Activated effector memory CD4-positive, alpha-beta T cell treated with Interleukin-2 at 50 U/mL for 16 hours (primary cell): ENCODE measurements at regions not wholly inside any gene's neighbourhood (a gene's known extent, or its start where the extent isn't known, plus 50 kb on each side); places are given as distances from the start of the nearest gene placed in this dataset.
"Not testable (repeated sequence)": the region's sequence is repeated elsewhere in the genome, so short reads cannot be mapped to it uniquely, and the experiment has no call there.

Experiments used
- DNase-seq: peaks from one replicate; pipeline ENCODE4 v3.0.0-alpha.2; 2020

DNA sequence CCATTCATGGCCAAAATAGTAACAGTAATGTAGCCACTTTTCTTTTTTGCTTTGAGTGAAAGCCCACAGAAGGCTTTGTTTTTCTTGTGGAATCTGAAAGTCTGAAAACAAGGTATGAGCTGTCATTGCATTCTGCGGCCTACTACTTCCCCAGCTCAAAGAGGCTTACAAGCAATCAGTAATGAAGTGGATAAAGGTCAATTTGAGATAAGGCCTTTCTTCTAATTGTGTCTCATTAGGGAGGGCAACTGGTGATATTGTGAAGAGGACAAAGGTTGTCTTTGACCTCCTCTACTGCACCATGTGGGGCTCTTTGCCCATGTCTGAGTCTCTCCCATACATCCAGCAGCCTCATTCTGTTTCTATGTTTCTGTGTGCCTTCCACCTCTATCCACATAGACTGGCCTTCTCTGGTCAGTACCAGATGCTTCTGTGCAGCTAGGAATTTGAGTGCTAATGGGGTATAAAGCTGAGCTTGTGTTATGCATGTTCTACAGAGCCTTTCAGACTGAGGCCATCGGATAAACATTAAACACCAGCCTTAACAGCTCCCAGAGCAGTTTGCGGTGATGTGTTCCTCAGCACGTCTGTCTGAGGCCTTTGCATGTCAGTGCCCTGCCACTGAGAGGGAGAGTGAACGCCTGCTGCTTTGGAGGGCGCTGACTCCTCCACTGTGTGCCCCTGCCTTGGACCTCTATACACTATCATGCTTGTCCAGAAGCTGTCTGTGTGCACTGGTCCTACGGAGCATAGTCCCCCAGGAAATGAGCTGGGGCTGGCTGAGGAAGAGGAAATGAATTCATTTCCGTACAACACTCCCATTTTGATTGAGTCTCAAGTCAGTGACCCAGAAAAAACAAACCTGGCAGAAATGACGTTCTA is 80.2 kb downstream of the SH2D1A start:
- DNase-seq = no peak

DNA sequence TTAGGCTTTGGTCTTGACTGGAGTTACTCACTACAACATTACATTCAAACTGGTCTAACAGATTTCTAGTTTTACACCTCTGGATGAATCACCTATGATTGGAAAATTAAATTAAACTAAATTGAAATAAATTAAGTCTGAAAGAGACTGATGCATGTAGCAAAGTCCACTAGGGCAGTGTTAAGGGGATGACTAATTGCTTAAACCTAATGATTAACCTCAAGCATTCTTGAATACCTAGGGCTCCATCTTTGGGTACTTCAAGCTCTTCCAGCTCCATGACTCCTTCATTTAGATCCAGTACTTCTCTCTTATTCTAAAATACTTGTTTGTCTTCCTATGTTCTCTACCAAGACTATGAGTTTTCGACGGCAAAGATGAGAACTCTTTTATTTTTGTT is 86.8 kb downstream of the SH2D1A start:
- DNase-seq = no peak

DNA sequence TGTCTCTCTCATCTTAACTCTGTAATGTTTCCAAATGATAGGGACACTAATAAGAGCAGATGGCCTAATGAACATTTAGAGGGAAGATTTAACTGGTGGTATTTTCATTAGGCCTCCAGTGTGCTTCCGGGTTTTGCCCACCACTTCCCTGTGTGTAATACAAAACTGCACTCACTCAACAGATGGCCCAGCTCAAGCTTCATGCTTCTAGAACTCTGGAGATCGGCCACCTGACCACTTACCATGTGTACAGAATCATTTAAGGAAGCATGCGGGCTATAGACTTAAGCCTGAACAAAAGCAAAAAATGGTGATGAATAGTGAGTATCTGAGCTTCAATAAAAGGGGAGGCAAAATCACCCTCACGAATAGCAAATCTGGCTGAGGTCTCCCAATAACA is 89.3 kb downstream of the SH2D1A start:
- no peak for DNase-seq

DNA sequence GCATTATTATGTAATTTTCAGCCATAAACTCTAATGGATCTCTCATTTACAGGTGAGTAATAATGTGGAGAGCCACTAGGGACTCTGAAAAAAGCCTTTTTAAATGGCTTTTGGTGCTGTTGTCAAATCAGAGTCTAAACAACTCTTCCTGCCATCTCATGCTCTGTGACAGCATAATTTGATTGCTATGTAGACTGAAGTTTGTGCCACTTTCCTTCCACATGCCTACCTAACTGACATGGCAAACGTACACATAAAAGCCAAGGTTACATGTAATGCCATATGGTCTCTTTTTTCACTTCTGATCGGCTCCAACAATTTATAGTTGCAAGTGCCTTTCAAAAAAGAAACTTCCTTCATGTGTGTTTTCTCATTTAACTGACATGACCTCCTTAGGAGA is 94.3 kb downstream of the SH2D1A start:
- no peak for DNase-seq

DNA sequence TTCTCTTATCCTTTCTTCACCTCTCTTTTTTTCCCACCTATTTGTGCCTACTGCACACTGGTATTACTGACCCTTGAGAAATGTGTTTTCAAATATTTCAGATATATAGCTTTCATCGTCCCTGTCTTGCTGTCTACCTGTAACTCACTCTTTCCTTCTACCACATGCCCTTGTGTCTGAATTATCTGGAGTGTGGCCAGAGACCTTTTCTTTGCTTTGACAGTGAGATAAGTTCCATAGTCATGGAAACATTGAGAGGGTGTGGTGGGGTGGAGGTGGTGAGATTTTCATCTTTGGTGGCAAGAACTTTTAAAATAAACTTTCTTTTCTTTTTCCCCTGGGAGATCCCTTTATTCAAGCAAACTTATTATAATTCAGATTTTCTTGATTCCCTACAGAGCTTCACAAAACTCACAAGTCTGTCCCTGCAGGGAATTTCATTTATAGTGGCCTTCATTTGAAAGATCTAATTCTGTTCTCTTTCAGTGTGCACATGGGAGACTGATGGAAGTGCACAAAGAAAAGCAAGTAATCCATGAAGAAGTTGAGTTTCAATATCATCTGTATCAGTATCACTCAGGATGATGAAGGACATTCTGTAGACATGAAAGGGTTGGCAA is 95.7 kb downstream of the SH2D1A start:
- DNase-seq = no peak

DNA sequence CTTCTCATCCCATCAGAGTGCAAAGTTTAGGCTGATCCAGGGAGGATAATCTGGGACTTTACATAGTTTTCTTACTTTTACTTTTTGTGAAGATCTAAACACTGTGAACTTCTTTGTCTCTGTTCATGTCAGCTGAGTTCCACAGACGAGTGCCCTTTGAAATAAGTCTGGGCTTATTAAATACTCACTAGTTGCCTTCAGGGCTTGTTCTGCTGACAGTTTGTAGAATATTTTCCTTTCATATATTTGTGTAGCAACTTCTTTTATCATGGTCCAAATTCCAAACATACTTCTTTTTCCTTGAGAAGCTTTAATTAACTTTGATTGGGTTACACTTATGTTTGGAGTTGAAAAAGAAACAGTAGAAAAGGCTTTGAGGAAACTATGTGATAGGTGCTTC is 109.6 kb downstream of the SH2D1A start:
- no peak for DNase-seq

DNA sequence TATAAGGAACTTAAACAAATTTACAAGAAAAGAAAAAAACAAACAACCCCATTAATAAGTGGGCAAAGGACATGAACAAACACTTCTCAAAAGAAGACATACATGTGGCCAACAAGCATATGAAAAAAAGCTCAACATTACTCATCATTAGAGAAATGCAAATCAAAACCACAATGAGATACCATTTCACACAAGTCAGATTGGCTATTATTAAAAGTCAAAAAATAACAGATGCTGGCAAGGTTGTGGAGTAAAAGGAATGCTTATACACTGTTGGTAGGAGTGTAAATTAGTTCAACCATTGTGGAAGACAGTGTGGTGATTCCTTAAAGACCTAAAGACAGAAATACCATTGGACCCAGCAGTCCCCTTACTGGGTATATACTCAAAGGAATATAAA is 113.5 kb downstream of the SH2D1A start:
- not testable (repeated sequence) for DNase-seq

DNA sequence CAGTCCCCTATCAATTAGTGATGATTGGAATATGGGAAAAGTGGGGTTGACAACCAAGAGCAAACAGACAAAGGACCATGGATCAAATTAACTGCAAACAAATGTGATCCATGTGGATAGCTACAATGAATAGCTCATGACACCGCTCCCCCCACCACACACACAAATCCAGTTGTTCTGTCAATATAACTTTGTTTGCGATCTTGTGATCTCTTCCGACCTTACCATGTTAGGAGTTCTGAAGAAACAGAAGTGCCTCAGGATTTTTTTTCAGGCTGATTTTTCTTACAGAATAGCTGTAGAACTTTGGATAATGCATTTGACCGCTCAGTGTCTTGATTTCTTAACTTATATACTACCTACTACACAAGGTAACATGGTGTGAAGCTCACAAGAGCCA is 116.6 kb downstream of the SH2D1A start:
- no peak for DNase-seq

DNA sequence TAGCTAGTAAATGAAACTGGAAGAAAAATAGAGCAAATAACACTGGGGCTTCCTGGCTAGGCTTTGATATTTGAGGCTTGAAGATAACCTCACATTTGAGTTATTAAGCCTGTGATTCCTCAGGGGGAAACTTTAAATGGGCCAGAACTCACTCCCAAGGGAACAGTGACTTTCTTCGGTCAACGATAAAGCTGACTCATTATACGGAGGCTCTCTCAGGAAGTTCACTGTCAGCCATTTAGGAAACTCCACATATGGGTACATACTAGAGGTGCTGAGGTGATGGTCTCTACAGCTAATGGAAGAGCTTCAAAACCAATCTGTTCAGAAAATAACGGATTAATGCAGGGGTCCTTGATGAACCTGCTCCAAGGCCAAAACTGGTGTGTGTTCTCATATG is 120.8 kb downstream of the SH2D1A start:
- no peak for DNase-seq

DNA sequence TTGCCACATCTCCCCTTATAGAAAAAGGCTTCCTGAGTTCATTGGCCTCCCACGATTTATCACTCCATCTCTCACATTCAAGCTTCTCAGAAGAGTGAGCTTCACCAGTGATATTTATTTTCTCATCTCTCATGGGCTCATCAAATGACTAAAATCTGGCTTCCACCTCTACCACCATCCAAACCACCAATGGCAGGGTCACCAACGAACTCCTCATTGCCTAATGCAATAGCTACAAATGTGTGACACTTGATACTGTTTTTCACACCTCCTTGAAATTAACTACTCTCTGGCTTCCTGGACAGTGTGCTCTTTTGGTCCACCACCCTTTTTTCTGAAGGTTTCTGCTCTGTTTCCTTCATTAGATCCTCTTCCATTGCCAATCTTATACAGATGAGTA is 129.0 kb downstream of the SH2D1A start:
- DNase-seq = no peak

DNA sequence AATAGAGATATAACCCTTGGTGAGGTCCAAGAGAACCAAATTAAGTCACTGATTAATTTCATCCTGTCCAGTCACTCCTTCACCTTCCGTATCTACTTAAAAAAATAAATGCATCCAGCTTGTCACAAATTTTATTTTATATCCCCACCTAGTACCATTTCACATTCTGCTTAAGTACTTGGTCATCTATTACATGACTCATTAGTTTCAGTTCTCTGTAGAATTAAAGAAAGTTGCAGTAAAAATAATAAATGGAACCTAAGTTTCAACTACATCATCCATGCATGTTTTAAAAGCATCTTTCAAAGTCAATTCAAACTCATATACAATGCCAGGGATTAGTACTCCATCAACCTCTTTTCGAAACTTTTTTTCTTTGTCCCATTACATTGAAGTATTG is 130.2 kb downstream of the SH2D1A start:
- DNase-seq = no peak

DNA sequence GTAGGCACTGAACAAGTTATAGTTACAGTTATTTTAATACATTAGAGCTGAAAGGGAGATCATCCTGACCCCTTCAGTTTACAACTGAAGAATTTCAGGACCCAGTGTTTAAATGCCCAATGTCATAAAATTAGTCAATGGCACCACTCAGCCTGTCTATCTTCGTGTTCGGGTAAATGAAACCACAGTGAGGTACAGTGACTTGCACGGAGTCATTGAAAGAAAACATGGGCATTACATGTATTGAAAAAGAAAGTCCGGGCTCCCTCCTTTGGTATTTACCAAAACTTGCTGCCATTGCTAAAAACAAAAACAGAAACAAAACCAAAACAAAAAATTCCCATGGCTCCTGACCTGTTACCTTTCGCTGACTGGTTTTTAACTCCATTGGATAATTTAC is 131.7 kb downstream of the SH2D1A start:
- DNase-seq = no peak

DNA sequence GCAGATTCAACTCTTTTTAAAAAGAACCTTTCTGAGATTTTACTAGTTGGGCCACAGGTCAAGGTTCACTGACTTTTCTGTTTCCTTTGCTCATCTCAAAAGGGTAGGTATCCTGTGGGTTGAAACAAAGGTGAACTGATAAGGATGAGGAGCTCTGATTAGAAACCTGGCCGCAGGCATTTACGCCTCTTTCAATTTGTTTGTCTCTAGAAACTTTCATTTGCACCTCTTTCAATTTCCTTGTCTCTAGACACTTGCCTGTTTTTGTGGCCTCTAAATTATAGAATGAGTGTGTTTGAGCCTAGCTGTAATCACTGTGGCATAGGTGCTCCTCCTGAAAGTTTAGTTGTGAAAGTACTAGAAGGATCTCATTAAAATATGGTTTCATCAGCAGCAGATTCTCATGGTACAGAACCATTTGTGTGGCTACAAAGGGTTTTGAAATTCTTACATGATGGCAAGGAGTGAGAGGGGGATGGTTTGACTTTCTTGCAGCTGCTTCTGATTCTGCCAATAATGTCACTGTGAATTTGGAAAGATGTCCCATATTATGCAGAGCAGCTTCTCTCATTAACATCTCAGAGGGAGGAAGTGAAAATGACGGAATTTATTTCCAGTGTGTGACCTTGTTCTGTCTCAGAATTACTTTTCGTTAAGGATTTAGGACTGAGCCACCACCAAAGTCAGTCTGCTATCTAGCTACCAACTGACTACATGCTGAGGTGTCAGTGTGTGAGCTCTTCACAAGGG is 142.2 kb downstream of the SH2D1A start:
- DNase-seq = no peak

DNA sequence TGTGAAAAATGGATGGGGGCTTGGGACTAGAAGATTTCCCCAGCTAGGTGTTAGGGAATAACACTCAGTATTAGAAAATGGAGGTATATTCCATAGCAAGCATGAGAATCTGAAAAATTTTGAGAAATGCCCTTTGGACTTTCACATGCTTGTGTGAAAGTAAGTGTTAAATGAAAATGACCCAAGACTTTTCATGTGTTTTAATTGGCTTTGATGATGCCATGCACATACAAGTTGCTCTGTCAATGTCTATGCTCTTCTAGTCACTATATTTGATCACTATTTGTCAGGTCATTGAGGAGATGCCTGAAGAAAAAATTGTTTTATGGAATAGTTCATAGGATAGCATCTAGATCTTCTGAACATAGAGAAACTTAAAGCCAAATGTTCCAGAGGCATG is 147.6 kb downstream of the SH2D1A start:
- DNase-seq = no peak

DNA sequence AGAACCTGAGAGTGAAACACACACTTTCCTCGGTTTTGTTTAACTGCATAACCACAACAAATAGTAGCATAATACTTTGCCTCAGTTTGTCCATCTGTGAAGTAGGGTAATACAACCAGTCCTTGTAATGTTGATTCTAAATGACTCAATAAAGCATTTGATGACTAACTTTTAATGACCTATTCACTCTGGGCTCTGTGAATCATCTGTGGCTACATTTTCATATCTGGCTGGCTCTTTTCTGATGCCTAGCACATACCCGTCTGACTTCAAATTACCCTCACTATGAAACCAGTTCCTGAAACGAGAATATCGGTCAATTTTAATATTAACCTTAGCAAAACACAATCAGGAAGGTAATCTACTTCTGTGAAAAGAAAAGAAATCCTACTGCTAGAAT is 151.0 kb downstream of the SH2D1A start:
- no peak for DNase-seq

DNA sequence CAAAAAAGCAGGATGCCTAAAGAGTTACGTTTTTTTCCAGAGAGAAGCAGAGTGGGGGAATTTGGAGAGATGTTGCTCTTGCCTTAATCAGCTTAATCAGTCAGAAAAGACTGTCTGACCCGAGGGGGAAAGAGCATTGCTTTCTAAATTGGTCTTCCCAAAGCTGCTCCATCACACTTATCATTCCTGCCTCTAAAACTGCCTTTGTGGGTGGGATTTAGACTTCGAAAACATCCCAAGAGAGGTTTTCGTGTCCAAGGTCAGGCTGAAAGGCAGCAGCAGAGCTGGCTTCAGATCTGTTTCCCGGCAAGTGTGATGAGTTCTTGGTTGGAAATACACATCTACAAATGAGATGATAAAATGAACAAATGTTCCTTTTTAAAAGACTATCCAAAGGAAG is 155.2 kb downstream of the SH2D1A start:
- no peak for DNase-seq

DNA sequence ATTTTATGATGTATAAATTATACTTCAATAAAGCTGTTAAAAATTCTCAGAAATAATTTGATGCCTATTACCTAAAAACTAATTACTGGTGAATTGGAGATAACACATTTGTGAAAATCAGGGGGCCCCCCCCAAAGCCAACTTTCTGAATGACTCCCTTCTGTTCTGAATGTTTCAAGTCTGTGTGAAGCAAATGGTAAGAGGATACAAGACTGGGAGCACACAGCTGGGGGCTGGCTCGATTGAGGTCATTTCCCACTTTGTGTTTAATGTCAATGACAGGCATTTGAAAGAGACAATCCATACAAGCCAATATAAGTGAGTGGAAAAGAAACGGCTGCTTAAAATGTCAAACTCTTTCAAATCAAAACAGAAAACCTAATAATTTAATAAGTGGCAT is 155.8 kb downstream of the SH2D1A start:
- no peak for DNase-seq

DNA sequence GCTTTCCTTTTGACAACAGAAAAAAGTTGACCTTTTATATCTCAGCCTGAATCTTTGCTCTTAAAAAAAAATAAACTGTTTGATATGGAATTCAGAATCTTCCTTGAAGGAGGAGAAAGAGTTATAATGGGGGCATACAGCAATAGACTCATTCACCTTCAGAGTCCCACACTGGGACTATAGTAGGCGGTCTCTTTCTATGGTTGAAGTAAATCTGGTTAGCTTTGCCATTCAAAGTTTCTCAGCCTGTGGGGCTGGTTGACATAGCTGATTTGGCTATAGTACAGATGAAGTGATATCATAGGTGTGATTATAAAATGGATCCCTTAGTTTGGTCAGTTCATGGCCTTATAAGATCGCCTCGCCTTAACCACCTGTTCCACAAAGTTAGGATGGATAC is 156.2 kb downstream of the SH2D1A start:
- DNase-seq = no peak

DNA sequence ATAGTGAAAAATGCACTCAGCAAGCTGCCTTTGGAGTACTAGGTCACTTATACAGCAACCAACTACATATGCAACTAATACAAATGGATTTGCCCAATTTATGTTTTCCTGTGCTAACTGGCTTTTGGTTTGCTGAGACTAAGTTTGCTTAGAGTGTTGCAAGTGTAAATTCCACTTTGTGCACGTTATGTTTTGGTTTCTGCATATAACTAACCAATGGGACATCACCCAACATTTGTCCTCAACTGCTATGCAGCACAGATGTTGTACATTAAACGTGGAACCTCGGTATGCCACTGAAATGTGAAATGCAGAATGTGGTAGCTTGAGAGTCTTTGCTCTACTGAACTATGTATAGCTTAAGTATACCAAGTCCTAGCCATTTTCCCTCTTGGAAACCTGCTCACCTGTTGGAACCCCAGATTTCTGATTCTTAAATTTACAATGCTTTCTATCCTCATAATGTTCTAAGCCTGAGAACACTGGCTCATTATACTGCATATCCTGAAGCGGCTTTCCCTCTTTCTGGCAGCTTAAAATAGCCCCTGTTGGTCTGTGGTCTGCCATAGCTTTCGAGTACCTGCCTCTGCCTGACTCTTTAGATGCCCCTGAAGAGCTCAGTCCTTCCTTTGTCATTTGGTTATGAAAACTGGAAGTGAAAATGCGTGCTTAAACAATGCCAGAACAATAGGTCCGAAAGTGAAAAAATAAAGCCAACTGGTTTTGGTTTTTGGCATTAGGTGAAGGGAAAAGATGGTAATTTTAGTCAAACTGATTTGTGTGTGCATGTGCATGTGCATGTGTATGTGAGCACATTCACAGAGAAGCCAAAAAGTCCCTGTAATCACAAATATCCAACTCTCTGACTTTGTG is 158.0 kb downstream of the SH2D1A start:
- DNase-seq = no peak

DNA sequence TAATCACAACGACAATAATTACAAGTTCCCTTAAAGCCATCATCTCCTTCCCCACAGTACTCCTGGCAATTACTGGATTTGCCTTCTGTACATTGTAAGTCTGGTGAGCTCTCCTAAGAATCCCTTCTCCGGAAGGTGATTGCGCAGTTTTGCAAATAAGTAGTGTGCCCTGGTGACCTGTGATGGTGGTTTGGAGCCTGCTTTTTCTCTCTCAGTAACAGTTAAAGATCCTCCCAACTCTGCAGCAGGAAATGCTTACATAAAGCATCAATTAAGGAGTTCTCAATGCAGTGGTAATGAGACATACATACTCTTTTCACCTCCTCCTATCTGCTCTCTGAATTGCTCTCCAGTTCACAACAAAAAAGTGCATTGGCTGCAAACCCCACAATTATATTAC is 159.7 kb downstream of the SH2D1A start:
- no peak for DNase-seq

DNA sequence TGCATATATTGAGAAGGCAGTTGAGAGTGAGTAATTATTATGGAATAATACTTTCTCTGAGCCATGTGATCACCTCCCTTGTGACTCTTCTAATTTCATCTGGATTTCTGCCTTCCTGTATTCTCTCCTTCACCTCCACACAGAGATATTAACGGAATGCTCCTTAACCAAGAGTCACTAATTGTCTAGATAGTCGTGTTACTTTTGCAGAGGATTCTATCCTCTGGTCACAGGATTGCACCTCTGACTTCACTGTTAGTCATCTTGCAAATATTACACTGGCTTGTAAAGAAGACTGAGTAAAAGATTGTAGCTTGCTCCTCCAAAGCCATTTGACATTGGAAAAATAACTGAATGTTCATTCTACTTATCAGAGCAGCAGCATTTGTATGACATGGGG is 160.9 kb downstream of the SH2D1A start:
- no peak for DNase-seq

DNA sequence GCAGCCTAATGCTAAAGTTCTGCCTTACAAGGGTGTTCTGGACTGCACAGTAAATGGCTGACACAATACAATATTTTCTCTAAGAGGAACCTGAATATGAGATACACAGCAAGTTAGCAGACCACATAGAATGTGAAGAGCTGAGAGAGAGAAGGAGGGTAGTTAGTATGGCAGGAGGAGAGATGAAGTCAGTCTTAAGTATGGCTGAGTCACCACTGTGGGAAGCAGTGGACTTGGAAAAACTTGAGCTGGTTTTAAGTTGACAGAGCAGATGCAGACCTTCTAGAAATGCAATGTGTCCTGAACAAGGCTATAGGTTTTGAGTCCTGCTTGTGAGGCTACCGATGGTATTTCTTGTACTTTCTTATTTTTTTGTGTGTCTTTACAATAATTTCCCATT is 172.5 kb downstream of the SH2D1A start:
- DNase-seq = no peak

DNA sequence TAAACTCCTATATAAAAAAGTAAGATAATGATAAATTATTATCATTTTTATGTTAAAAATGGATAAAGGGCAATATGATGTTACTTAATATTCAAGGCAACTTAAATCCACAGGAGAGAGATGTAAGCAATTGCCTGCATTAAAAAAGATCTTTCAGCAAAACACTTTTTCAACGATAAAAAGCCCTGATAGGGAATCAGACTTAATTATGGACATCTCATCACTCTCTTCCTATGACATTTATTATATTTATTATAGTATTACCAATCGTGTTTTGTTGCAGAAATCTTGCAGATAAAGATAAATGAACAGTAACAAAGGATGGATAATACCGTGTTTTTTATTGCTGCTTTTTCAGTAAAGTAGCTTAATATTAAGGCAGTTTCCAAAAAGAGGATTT is 178.5 kb downstream of the SH2D1A start:
- DNase-seq = no peak
